A673 (cell line): ENCODE measurements at regions not wholly inside any gene's neighbourhood (a gene's known extent, or its start where the extent isn't known, plus 50 kb on each side); places are given as distances from the start of the nearest gene placed in this dataset.

Experiments used
- EZH2 ChIP-seq: fragments of 200-600 bp; sonication (generic); IDR thresholded peaks from 2 replicates; pipeline ENCODE4 v1.6.1; 2017; ENCODE audit warnings: borderline replicate concordance, low read depth, mild to moderate bottlenecking, mixed read lengths, antibody characterized with exemption, low read length; ENCODE audit not compliant: poor library complexity, severe bottlenecking
- TF ChIP-seq, protein P1 (sequence below): fragments of 300-800, 200-600 bp; sonication (generic); conservative IDR thresholded peaks from 2 replicates; pipeline ENCODE4 v1.5.1; 2017; ENCODE audit warnings: low read depth, mild to moderate bottlenecking, antibody characterized with exemption, low read length, moderate library complexity, mixed read lengths

DNA sequence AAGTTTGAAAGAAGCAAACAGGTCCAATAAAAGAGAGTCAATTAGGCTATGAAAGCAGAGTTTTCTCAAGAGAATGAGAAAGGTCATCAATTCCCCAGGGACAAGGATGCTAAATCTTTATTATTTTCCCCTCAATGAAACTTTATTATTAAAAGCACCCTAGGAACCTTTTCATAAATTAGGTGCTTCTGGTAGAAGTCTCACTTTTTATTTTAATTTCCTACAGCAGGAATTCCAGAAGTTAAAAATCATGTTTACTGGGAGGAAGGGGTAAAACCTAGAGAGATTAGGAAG, 223.2 kb upstream of the SOX5 start:
- TF ChIP-seq, protein P1, sequence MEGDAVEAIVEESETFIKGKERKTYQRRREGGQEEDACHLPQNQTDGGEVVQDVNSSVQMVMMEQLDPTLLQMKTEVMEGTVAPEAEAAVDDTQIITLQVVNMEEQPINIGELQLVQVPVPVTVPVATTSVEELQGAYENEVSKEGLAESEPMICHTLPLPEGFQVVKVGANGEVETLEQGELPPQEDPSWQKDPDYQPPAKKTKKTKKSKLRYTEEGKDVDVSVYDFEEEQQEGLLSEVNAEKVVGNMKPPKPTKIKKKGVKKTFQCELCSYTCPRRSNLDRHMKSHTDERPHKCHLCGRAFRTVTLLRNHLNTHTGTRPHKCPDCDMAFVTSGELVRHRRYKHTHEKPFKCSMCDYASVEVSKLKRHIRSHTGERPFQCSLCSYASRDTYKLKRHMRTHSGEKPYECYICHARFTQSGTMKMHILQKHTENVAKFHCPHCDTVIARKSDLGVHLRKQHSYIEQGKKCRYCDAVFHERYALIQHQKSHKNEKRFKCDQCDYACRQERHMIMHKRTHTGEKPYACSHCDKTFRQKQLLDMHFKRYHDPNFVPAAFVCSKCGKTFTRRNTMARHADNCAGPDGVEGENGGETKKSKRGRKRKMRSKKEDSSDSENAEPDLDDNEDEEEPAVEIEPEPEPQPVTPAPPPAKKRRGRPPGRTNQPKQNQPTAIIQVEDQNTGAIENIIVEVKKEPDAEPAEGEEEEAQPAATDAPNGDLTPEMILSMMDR = no peak
- no peak for TF ChIP-seq EZH2
